ENCODE measurements at regions not wholly inside any gene's neighbourhood (a gene's known extent, or its start where the extent isn't known, plus 50 kb on each side); places are given as distances from the start of the nearest gene placed in this dataset.

DNA sequence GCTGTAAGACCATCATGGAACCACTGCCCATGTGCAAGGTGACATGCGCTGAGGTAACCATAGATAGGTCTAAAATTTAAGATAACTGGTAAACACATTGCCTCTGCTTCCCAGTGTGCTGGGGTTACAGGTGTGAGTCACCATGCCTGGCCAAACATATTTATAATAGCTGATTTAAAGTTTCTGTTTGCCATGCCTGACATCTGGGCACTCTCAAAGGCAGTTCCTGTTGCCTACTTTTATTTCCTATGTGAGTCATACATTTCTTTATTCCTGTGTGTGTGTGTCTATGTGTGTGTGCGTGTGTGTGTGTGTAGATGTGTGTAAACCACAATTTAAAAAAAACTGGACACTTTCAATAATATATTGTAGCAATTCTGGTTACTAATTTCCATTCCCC, 415.2 kb upstream of the NETO1 start:
- DNase-seq, result peak; percentile 2

DNA sequence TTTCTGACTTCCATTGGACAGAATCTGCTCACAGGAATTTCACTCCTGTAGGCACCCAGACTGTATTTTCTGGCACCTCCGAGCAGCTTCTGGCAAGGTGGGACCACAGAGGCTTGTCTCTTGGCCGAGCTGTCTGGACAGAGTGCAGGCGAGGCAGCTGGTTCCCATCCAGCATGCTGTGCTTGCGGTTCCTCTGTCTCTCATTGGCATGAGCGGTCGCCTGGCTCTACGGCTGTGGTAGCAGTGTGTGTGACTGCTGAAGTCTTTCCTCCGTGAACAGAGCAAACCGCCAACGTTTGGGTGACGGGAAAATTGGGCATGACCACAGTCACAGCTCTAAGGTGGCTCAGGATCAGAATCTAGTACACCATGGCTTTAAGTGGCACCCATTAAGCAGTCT, 411.7 kb upstream of the NETO1 start:
- no peak for DNase-seq

DNA sequence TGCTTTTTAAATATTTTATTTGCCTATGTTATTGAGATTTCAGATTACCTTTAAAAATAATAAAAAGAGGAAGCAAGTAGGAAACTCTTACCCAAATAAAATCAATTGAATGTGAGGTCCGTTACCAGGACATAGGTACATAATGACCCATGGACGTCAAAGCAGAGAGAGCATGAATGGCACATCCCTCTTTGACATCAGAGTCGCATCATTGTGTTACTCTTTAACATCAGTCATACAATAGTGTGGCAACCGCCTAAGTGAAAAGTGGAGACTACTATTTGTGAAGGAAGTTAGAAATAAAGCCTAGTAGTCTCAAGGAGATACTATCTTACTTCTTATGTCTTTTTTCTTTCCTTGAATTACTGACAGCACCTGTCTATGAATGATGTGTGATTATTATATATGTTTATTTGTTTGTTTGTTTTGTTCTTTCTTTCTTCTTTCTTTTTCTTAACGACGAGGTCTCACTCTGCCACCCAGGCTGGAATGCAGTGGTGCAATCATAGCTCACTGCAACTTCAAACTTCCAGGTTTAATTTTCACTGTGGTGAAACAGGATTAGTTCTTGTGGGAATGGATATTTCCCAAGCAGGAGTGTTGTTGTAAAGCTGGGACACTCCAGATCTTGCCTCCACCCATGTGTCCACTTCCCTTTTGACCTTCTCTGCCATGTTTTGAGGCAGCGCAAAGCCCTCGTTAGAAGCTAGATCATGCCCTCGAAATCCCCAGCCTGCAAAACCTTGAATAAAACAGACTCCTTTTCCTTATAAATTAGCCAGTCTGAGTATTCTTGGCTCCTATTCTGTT, 407.2 kb upstream of the NETO1 start:
- DNase-seq, result no peak

DNA sequence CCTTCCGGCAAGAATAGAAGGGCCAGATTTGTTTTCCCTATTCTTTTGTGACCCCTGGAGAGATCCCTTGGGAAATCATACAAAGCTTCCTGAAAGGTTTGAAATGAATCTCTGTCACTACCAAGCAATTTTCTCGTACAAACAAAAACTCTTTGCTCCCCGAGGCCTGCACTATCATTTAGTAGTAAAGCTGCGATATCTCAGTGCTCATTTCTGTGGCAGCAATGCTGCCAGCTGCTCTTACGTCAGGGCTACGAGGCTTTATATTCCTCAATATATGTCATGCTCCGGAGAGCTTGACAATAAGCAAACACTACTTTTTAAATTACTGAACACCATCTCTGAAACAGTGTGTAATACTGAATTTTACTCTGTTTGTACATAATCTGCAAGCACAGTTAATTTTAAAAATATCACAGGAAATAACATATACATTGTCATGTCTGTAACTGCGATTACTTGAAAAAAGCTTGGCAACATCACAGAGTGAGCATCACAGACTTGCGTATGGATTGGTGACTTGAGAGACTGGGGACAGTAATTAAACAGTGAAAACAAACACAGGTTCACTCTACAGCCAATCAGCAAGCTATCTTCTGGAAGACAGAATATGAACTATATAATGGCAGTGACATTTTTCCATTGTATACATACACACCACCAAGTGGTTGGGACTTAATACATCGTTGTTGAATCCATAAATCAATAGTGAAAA, 403.3 kb upstream of the NETO1 start:
- no peak for DNase-seq

DNA sequence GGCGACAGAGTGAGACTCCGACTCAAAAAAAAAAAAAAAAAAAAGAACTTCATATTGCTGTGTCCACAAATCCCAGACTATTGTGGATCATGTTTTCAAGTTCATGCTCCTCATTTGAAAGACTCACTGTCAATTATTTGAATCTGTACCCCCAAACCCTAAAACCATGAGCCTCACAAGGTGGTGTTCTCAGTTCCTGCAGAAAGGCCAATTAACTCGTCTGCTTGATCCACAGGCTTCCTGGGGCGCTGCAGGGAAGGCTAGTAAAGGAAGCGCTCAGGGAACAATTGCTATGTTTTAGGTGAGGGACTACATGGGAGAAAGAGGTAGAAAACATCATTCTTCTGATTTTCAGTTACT, 396.8 kb upstream of the NETO1 start:
- no peak for DNase-seq

DNA sequence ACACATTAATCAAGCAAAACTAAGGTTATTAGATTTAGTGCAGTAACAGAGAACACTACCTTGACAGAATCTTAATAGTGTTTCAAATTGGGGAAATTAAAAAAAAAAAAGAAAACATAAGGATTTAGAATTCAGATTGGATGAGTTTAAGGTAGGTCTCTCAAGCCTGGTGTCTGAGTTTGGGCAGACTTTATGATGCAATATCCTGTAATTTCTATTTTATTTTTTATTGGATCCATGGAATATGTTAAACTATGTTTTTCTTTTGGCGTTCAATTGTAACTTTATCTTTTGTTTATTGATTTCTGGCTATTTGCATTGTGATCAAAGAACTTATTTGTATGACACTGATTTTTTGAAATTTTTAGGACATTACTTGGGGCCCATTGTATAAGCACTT, 394.1 kb upstream of the NETO1 start:
- no peak for DNase-seq

DNA sequence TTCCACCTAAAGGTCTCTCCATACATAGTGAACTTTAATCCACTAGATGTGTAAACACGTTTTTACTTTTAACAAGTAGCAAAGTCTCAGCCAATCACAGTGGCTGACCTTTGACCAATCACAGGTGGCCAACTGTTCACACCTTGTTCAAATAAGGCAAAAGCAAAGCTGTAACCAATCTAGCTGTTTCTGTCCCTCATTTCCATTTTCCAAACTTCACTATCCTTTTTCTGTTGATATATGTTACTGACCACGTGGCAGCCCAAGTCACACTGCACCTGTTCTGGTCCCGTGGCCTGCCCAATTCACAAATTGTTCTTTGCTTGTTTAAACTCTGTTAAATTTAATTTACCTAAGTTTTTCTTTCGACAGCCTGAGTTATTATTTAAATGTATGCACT, 393.5 kb upstream of the NETO1 start:
- no peak for DNase-seq

DNA sequence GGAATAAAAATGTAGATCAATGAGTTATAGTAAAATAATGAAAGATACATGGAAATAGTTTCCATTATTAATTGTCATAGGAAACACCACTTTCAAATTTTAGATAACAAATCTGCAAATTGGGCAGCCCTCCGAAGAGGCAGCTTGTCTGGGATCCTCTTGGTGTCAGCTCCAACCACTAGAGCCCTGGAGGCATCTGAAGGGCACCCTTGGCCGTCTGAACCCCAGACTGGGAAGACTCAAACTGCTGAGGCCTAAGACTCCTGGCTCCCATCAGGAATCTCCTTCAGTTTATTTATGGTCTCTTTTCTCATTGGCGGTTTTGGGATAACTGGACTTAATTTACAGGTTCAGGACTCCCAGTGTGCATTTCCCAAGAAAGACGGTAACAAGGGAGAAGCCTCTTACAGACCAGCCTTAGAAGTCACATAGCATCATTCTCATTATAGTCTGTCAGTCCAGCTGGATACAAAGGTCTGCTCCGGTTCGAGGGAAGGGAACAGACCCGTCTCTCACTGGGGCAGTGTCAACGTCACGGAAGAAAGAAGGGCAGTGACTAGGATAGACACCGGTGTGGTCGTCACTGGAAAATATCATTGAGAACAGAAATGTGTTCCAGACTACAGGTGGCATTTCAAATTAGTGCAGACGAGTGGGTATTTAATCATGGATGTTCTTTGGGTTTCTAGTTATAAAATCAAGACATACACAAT, 390.7 kb upstream of the NETO1 start:
- DNase-seq, result no peak

DNA sequence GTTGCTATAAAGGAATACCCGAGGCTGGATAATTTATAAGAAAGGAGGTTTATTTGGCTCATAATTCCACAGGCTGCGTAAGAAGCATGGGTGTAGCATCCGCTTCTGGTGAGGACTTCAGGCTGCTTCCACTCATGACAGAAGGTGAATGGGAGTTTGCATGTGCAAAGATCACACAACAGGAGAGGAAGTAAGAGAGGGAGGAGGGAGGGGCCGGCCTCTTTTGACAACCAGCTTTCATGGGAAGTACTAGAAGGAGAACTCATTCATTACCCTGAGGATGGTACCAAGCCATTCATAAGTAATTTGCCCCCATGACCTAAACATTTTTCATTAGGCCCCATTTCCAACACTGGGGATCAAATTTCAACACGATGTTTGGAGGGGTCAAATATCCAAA, 386.8 kb upstream of the NETO1 start:
- no peak for DNase-seq

DNA sequence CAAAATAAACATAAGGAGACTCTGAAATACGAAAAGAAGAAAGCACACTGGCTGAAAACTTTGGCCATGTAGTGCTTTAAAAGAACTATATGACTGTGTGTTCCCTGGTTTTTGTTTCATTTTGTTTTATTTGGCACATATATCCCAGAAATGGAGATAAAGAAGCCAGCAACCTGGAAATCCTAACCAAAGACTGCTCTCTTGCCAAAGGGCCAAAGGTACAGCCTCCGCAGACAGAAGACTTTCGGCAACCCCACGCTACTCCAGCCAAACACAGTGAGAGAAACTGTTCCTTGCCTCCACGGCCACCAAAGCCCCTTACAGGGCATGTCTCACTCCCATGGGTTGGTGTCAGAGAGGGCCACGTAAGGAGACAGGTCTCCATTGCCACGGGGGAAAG, 381.2 kb upstream of the NETO1 start:
- no peak for DNase-seq

DNA sequence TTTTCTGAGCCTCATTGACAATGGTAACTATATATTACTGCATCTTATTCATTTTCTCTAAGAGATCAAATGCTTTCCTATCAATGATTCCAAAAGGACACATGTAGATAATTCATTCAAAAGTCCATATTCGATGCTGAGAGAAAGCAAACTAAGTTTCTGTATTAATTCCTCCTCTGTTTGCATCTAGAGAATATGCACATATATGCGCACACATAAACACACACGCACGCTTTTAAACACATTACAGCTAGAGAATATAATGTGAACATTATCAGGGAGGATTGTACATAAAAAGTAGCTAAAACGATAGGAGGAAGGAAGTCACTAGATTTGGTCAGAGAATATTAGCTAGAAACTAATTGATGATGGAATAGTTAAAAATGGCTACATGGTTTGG, 379.0 kb upstream of the NETO1 start:
- no peak for DNase-seq

DNA sequence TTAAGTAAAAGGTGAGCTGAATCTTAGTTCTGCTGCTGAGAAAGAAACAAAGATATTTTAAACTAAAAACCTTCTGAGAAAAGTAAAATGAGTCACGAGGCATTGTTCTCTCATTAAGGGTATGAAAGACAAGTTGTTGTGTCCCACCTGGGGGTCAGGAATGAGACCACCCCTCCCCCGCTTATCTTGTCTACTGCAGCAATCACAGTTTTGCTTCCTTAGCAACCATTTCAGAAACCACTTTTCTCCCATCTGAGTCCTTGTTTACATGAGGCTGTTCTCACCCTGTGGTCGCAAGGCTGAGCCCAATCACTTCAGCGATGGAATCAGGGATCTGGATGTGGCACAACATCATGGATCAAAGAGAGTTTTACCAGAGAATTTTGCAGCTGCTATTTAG, 377.6 kb upstream of the NETO1 start:
- DNase-seq, result no peak

DNA sequence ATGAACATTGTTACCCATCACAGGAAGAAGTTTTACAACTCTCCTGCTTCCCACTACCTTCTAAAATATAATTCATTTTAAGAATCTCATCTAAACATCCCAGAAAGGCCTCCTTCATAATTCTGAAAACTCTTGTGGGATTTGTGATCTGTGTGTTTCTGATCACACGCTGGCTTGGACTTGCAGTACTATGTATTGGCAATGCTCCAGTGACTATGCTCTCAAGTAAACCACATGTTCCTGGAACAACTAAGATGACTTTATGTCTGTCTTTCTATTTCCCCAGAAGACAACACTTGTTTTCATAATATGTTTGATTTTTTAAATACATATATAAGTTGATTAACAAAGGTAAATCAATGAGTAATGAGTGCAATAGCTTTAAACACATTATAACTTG, 376.6 kb upstream of the NETO1 start:
- DNase-seq, result no peak

DNA sequence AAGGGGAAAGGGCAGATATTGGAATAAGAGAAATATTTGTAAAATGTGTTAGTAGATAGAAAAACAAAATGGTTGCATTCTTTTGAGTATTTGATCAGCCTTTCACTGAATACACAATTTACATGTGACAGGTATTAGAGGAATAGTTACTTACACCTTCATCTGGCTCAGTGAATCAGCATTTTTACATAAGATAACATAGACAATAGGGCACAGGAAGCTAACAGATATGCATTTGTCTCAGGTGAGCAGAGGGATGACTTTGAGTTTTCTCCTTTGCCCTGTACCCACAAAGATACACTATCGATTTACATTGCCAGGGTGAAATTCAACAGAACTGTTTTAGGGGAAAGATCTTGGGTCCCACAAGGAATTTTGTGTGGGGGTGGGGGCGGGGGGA, 373.1 kb upstream of the NETO1 start:
- DNase-seq, result no peak

DNA sequence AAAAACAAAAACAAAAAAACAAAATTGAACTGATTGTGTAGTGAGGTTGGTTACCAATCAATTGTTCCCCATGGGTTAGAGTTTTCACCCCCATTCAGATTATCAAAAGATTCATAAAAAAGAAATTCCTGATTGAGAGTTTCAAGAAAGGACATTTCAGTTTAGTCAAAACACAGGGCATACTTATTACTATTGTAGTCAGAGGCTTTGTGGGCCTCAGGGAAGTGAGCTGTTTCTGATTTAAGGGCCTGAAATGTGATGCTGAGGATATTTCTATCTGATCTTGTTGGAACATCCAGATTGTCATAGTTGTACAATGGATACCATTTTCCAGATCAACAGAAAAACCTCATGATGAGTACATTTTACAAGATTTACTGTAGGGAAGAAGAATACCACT, 368.1 kb upstream of the NETO1 start:
- no peak for DNase-seq

DNA sequence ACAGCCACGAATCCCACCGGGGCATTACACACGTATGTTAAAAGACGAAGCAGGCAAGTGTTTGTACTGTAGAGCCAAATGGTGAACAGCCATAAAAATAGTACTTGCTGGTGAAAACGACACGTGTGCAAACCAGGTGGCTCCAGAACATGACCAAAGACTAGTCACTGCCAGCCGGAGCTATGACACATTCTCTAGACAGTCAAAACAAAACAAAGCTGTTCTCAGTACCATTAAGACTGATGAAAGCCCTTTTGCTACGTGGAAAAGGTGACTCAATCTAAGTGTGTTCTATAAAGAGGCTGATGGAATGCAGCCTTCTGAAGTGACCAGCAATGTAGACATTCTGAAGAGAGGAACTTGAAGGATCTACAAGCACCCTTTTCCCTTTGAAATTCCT, 367.7 kb upstream of the NETO1 start:
- DNase-seq, result peak; percentile 83

DNA sequence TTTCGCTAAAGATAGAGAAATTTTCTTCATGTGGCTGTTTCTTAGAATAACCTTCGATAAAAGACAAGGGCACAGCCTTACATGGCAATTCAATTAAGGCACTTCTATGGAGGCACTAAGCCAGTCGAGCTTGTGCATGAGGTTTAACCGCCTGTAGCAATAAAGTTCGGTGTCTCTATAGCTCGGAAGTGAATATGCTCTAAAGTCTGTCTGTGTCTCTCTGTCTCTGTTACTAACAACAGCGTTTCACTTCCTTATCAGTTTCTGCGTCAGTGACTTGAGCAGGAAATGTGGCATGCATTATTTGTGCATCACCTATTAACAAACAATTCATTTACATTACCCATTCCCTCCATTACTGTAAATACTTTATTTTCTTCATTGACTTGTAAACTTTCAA, 365.1 kb upstream of the NETO1 start:
- no peak for DNase-seq

DNA sequence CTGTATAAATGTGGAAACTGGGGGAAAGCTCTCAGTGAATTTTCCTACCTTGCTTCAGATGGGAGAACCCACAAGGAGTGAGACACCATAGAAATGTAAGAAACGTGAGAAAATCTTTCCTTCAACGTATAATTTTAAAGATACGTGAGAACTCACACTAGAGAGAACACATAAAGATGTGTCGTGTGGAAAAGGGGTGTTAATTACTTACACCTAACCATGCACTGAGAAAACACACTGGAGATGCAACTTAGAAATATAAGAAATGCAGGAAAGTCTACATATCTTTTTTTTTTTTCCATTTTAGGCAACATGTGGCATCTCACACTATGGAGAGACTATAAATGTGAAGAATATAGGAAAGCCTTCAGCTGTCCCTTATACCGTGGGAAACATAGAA, 352.9 kb upstream of the NETO1 start:
- no peak for DNase-seq

DNA sequence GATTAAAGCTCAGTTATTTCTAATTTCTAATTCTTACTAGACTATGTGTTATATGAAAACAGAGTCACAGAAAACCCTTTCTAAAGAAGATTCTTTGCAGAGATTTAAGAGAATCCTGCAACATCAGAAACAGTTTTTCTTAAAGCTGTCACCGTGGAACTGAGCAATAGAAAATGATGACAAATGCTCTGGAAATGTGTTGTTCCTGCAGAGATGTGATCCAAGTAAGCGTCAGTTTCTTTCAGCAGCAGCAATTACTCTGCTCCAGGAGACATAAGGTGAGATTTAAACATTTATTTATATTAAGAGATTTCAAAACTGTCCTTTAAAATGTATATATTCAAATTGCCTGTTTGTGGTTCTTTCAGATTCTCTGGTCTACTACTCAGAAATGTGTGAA, 350.5 kb upstream of the NETO1 start:
- DNase-seq, result no peak

DNA sequence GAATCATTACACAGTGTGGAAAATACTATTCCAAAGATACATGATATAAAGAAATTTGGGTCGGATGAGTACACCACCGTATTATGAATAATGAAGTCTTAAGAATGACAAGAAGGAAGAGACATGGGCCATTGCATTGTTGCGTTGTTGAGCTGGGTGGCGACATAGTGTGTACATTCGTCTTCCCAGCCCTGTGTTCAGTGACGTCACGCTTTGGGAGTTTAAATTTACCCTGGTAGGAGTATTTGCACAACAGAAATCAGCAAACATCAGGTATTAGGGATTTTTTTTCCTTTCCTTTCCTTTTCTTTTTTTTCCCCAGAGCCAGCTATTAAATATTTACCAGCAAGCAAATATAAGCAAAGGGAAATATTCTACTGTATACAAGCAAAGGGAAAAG, 347.2 kb upstream of the NETO1 start:
- DNase-seq, result no peak

DNA sequence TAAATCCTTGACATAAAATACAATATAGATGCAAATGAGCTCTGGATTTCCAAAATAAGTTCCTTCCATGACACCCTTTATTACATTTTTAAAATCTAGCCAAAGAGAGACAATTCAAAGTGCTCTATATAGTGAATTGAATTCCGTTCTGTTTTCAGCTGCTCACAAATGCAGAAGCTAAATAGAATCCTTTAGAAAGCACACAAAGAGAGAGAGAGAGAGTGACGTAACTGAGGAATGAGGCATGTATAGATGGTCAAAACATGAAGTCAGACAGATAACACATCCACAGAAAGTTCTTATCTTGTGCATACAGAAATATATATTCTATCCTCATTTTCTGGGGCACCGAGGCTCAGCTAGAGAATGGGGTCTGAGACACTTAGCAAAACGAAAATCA, 344.7 kb upstream of the NETO1 start:
- no peak for DNase-seq

DNA sequence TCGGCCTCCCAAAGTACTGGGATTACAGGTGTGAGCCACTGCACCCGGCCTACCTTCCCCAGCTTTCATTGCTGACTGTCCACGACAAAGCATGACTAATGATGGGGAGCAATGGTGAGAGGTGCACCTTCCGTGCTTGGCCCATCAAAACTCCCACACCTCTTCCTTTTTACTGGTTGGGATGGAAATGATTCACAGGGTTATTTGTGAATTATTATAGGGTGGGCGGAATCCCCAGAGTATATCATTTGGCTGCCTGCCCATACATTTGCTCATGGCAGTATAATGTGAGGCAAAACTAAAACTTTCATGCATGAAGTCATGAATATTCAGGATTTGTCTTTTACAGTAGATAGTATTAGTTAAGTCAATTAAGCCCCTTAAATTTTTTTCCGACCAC, 334.2 kb upstream of the NETO1 start:
- DNase-seq, result peak; percentile 1

DNA sequence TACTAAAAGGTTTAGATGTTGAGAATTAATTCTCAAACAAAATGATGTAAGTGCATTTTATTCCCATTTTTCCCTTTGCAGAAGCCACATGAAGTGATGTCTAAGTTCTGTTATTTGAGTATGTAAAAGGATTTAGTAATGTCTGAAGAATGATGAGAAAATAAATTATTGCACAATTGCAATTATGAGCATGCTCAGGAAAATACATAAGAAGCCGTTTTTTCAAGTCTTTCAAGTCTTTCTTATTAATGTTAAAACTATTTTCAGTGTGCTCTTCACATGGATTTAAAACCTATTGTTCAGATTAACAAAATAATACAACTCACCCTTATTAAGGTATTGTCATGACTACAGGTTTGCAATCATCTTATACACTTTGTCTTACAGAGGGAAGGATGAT, 331.4 kb upstream of the NETO1 start:
- peak; percentile 1 for DNase-seq

DNA sequence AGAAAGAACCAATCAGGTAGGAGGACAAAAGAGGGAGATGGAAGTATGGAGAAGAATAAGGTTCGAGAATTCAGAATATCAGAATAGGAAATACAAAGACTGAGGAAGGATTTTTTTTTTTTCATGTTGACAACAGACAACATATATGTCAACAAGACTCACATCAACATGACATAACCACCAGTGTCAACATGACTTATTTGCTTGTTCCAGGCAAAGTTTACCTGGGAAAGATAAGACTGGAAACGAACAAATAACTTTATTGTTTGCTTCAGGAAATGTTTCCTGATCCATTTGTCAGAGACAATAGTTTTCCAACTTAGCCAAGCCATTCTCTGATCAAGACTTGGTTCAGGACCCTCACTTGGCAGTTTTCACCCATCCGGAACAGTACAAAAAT, 321.9 kb upstream of the NETO1 start:
- DNase-seq, result no peak

Measured in fibroblast of skin of back (primary cell).